GM18517 (cell line): ENCODE measurements at regions not wholly inside any gene's neighbourhood (a gene's known extent, or its start where the extent isn't known, plus 50 kb on each side); places are given as distances from the start of the nearest gene placed in this dataset.
A peak's percentile ranks its signal among the peaks of the same experiment; 100 is the strongest.
"Not testable (repeated sequence)": the region's sequence is repeated elsewhere in the genome, so short reads cannot be mapped to it uniquely, and the experiment has no call there.

ENCODE experiments used
- ATAC-seq: cut with Tn5 transposase; IDR thresholded peaks from one replicate; pipeline ENCODE4 v1.9.1; 2021; ENCODE audit warnings: mild to moderate bottlenecking, moderate library complexity; ENCODE audit not compliant: unreplicated experiment

GRCh38 chrX:118254611-118255010 lies 91.3 kb upstream of the WDR44 start:
- peak; percentile 66 for ATAC-seq

- no peak for ATAC-seq
Measured at GRCh38 chrX:118255921-118256320, 90.0 kb upstream of the WDR44 start.

DNA sequence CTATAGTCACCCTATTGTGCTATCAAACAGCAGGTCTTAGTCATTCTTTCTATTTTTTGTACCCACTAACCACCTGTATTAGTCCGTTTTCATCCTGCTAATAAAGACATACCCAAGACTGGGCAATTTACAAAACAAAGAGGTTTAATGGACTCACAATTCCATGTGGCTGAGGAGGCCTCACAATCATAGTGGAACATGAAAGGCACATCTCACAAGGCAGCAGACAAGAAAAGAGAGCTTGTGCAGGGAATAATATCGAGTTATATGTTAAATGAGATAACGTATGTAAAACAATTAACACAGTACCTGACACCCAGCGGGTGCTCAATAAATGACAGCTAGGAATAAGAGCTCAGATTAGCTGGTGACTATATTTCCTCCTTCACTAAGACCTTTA lies 88.1 kb upstream of the WDR44 start:
- no peak for ATAC-seq

DNA sequence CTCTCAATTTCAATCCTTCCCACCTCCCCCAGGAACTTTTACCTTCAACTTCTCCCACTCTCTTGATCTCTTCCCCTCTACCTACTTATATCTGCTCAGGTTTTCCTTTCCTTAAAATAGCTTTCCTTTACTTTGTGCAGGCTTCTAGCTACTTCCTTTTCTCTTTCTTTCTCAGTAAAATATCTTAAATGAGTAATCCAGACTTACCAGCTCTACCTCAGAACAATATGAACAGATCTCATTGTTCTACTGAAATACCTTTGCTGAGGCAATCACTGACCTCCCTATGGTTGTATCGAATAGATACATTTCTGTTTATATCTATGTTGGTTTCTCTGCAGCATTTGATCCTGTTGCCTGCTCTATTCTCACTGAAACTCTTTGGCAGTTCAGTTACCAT lies 86.7 kb upstream of the WDR44 start:
- ATAC-seq: no peak

DNA sequence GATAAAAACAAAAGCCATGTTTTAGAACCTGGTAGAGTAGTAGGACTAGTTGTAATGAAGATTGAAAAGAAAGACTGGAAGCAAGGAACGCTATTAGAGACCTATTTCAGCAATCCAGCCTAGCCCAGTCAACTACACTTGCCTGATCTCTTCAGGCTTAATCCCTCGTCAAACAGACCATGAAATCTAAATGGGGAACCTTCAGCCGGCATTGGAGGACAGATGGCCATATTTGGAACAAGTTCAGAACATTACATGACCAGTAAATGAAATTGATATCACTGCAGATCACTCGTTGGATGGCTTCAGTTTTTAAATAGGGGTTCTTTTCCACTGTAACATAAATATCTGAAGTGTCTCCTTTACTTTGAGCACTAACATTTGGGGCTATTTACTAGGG lies 84.8 kb upstream of the WDR44 start:
- ATAC-seq: no peak

GRCh38 chrX:118271775-118272174 lies 74.1 kb upstream of the WDR44 start:
- no peak for ATAC-seq

DNA sequence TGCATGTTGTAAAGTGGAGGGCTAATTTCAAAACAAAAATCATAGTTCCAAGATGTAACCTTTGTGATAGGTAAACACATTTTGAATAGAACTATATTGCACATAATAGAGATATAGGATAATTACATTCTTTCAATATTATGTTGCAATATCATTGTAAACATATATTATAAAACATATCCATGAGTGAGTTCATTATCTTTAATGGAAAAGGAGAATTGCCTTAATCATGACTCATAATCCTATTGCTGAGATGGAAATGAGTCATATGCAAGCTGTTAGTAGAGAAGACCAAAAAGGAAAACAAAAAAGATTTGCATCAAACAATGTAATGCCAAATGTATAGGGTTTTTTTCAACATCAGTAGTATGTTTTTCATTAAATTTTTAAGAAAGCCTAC lies 73.7 kb upstream of the WDR44 start:
- no peak for ATAC-seq

DNA sequence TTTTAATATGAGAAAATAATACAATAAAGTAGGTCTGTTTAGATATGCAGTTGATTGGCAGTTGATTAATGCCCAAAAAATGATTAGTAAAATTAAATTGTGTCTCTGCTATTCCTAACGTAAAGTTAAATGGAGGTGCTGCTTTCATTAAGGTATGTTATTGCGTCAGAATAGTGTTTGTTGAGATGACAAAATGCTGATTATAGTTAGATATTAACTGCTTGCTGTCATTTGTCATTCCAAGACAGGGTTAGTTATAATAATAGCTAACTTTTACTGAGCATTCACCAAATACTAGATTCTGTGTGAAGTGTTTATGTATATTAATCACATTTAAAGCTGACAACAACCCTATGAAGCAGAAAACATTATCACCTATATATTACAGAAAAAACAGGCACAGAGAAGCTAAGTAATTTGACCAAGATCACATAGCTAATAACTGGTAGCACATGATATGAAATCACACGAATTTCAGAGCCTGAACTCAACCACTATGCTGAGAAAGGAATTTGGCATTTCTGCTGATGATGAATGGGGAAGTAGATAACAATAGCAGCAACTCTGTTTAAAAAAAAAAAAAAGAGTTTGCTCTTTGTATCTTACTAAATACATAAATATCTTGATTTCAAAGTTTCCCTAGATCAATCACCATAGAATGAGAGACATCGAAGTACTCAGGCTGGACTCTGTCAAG lies 59.7 kb upstream of the WDR44 start:
- ATAC-seq: no peak

DNA sequence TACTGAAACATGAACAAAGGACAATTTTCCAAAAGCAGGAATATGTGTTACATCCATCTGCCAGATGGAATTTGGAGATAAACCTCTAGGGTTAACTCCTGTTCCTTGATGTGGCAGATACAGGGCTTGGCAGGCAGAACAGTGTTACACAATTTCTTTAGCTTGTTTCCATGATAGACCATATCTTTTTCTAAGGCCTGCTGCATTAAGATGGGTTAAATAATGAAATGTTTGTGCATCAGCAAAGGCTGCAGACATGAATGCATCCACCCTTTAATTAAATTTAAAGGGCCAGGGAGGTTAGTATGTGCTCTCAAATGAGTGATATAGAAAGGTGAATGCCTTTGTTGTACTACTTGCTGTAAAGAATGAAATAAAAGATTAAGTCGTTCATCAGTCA lies 50.1 kb upstream of the WDR44 start:
- ATAC-seq: not testable (repeated sequence)
